Gastroesophageal sphincter (tissue), 4 donors: ENCODE measurements at regions not wholly inside any gene's neighbourhood (a gene's known extent, or its start where the extent isn't known, plus 50 kb on each side); places are given as distances from the start of the nearest gene placed in this dataset.

ENCODE experiments used
- ATAC-seq: fragments of 150-250 bp; one replicate; pipeline ENCODE4 v1.9.1; 2016; ENCODE audit warnings: mild to moderate bottlenecking, moderate library complexity
- H3K27ac ChIP-seq, 4 donors: fragments of 200-600 bp; sonication (generic) in 3 of 4; 1 replicate in 3 of 4; 2 replicates in 1 of 4; pipeline ENCODE4 v1.5.1; 2016 to 2019
- H3K27me3 ChIP-seq: fragments of 200-600 bp; sonication (generic); one replicate; pipeline ENCODE4 v1.5.1; 2019
- H3K36me3 ChIP-seq, 2 donors: fragments of 200-600 bp; sonication (generic); one replicate each; pipeline ENCODE4 v1.5.1; 2019; ENCODE audit warnings: control low read depth in 1 of 2
- H3K4me1 ChIP-seq, 3 donors: fragments of 200-600 bp; sonication (generic); 1 replicate in 2 of 3; 2 replicates in 1 of 3; pipeline ENCODE4 v1.5.1; 2016 to 2019; ENCODE audit warnings: control low read depth in 2 of 3
- H3K4me3 ChIP-seq, 2 donors: fragments of 200-600 bp; sonication (generic); one replicate each; pipeline ENCODE4 v1.5.1; 2019; ENCODE audit warnings: mild to moderate bottlenecking in 1 of 2, moderate library complexity in 1 of 2
- H3K9me3 ChIP-seq, 3 donors: fragments of 200-600 bp; sonication (generic); one replicate each; pipeline ENCODE4 v1.5.1; 2017 to 2019; ENCODE audit warnings: control low read depth in 2 of 3
- EP300 ChIP-seq: sonication (generic); formaldehyde crosslinking; IDR thresholded peaks from one replicate; pipeline ENCODE4 v1.6.1; 2017; ENCODE audit warnings: antibody characterized with exemption, mild to moderate bottlenecking
- POLR2A ChIP-seq, 2 donors: fragments of 450-650 bp; IDR thresholded peaks; one replicate each; pipeline ENCODE4 v1.6.1; 2017; ENCODE audit warnings: antibody characterized with exemption in 2 of 2, mild to moderate bottlenecking in 2 of 2, moderate library complexity in 1 of 2
- POLR2AphosphoS5 ChIP-seq: sonication (generic); formaldehyde crosslinking; IDR thresholded peaks from one replicate; pipeline ENCODE4 v1.6.1; 2017; ENCODE audit warnings: antibody characterized with exemption
- WGBS, 2 donors: methylation state at CpG; one replicate each; pipeline ENCODE4 v1.1.5; 2018; ENCODE audit warnings: low coverage in 1 of 2; 5-methylcytosine and 5-hydroxymethylcytosine counted together
- TF ChIP-seq, protein P1 (sequence below), 4 experiments: fragments of 200-600 bp in 2 of 4; fragments of 450-650 bp in 2 of 4; sonication (generic) in 1 of 4; IDR thresholded peaks; one replicate each; pipeline ENCODE4 v1.5.1; 2017 to 2019; ENCODE audit warnings: antibody characterized with exemption in 4 of 4, mild to moderate bottlenecking in 2 of 4, moderate library complexity in 2 of 4

DNA sequence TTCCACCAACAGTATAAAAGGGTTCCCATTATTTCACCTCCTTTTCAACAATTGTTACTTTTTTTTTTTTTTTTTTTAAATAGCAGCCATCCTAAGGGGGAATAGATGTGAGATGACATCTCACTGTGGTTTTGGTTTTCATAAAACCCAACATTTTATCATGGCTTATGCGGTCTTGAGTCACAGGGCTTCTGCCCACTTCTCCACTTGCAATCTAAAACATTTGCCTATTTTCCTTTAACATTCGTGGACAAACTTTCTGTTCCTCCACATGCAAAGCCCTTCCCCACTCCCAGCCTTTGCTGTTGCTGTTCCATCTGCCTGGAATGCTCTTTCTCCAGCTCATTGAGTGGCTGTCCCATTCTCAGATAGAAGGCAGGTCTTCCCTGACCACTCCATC, 239.7 kb upstream of the KCNK2 start:
- no peaks in the 10 kb centered on the region for H3K9me3 ChIP-seq
- WGBS, 2 donors = 57 to 89% methylated on average over 2 of the region's 2 CpGs
- H3K4me1 ChIP-seq = no peaks in the 10 kb centered on the region
- TF ChIP-seq EP300 (no peak), POLR2A (IDR thresholded peaks at IDR 0.05) (no peak), POLR2AphosphoS5 (no peak)
- TF ChIP-seq, protein P1, sequence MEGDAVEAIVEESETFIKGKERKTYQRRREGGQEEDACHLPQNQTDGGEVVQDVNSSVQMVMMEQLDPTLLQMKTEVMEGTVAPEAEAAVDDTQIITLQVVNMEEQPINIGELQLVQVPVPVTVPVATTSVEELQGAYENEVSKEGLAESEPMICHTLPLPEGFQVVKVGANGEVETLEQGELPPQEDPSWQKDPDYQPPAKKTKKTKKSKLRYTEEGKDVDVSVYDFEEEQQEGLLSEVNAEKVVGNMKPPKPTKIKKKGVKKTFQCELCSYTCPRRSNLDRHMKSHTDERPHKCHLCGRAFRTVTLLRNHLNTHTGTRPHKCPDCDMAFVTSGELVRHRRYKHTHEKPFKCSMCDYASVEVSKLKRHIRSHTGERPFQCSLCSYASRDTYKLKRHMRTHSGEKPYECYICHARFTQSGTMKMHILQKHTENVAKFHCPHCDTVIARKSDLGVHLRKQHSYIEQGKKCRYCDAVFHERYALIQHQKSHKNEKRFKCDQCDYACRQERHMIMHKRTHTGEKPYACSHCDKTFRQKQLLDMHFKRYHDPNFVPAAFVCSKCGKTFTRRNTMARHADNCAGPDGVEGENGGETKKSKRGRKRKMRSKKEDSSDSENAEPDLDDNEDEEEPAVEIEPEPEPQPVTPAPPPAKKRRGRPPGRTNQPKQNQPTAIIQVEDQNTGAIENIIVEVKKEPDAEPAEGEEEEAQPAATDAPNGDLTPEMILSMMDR (IDR thresholded peaks at IDR 0.05) = no peak
- H3K4me3 ChIP-seq = no peak overlapping the region
- no peak overlapping the region for H3K27ac ChIP-seq
- peaks cover 9% of the 10 kb centered on the region for H3K27me3 ChIP-seq
- H3K36me3 ChIP-seq = no peaks in the 10 kb centered on the region
- ATAC-seq = no peak

DNA sequence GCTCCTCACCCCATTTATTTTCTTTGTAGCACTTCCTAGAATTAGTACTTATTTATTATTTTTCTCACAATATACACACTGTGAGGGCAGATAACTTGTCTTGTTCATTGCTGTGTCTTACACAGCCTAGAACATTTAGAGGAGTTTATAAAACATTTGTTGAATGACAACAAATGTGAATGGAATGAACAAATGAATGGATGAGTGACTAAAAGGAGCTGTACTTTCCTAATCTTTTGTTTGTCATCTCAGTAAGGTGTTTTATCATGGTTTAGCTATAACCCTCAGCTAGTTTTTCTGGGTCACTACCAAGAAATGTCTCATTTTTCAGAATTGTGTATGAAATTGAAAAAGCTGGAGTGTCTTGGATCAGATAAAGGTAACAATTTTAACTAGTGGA, 239.3 kb upstream of the KCNK2 start:
- no peak overlapping the region for H3K4me3 ChIP-seq
- H3K36me3 ChIP-seq = no peaks in the 10 kb centered on the region
- no peaks in the 10 kb centered on the region for H3K4me1 ChIP-seq
- H3K27ac ChIP-seq = no peak overlapping the region
- no peak for ATAC-seq
- H3K27me3 ChIP-seq = peaks cover 9% of the 10 kb centered on the region
- TF ChIP-seq POLR2AphosphoS5 (no peak), EP300 (no peak), POLR2A (IDR thresholded peaks at IDR 0.05) (no peak)
- TF ChIP-seq, protein P1 (IDR thresholded peaks at IDR 0.05) = no peak
- no peaks in the 10 kb centered on the region for H3K9me3 ChIP-seq

DNA sequence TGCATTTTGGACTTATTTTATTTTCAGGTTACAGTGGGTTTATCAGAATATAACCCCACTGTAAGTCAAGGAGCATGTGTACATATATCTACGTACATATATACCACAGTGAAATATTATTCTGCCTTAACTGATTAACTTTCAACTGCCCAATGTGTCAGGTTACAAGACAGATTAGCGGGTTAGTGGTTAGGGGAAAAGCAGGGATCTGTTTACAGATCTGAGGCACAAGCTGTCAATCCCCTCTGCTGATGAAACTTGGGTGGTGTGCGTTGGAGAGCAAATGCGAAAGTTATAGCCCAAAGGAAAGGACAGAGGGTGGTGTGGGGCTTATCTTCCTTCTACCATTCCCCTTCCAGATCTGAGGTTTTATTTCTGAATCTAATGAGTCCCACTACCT, 238.2 kb upstream of the KCNK2 start:
- 43 to 49% methylated on average over 4 of the region's 4 CpGs for WGBS, 2 donors
- no peaks in the 10 kb centered on the region for H3K4me1 ChIP-seq
- no peaks in the 10 kb centered on the region for H3K36me3 ChIP-seq
- no peak overlapping the region for H3K4me3 ChIP-seq
- H3K27me3 ChIP-seq = peaks cover 9% of the 10 kb centered on the region
- no peak overlapping the region for H3K27ac ChIP-seq
- no peak for TF ChIP-seq POLR2AphosphoS5
- no peaks in the 10 kb centered on the region for H3K9me3 ChIP-seq
- ATAC-seq = no peak

DNA sequence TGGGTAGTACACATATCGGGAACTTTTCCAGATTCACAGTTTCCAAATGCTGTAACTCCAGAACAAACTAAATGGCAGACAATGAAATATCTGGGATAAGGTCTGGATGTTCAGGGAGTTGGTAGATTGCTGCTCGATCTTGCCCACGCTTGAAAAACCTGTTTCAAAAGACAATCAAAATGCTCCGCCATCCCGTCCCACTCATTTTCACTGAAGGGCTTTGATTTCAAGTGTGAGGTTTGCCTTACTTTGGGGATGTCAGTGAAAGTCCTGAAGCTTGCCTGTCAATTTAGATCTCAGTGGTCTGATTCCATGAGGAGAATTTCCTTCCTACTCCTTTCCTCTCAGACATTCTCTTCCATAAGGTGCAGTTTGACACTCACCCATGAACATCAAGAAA, 236.3 kb upstream of the KCNK2 start:
- H3K36me3 ChIP-seq = no peaks in the 10 kb centered on the region
- H3K9me3 ChIP-seq = peaks cover 0 to 14% (median 0%) of the 10 kb centered on the region in 3 donors
- no peak overlapping the region for H3K27ac ChIP-seq
- ATAC-seq = no peak
- 85% methylated on average over 5 of the region's 5 CpGs for WGBS, 2 donors
- no peaks in the 10 kb centered on the region for H3K4me1 ChIP-seq
- TF ChIP-seq EP300 (no peak), POLR2AphosphoS5 (no peak), POLR2A (IDR thresholded peaks at IDR 0.05) (no peak)
- TF ChIP-seq, protein P1 (IDR thresholded peaks at IDR 0.05) = no peak
- peaks cover 9% of the 10 kb centered on the region for H3K27me3 ChIP-seq
- H3K4me3 ChIP-seq = no peak overlapping the region

DNA sequence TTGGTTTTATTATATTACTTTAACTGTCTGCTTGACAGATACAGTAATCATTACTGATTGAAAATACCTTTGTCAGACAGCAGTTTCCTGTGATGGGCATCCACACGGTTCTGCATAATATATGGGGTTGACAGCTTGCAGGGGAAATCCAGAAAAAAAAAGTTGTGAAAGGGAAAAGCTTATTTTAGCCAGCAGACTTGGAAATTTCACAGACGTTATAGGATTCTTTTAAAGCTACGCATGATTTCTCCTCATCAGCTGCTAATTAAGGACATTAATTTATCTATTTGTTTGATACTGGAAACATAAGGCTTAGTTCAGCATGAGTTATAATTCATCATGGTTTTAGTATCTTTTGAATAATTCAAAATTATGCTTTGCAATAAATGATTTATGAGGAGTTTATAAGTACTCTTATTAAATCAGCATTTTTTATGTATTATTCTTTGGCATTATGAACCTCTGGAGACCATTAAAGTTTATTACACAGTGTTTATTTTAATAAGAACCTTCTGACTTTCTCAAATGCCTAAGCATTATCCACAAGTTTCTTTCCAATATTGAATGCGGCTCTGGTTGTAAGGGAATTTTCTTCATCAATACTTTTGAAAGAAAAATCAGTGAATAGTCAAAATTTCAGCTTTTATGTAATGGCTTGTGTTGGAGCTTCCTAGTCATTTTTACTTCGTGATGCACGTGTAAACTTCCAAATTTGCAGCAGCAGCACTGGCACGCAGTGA, 235.3 kb upstream of the KCNK2 start:
- no peaks in the 10 kb centered on the region for H3K4me1 ChIP-seq
- 13 to 24% methylated on average over 5 to 7 of the region's 7 CpGs for WGBS, 2 donors

More for the DNA sequence above, 235.3 kb upstream of the KCNK2 start:
- Histone ChIP-seq H3K27me3 (peaks cover 9% of the 10 kb centered on the region), H3K36me3 (no peaks in the 10 kb centered on the region), H3K4me3 (no peak overlapping the region), H3K27ac (no peak overlapping the region), H3K9me3 (peaks cover 0 to 14% (median 0%) of the 10 kb centered on the region in 3 donors)
- no peak for ATAC-seq
- TF ChIP-seq, protein P1 (IDR thresholded peaks at IDR 0.05) = no peak
- TF ChIP-seq EP300 = no peak
- no peak for TF ChIP-seq POLR2AphosphoS5
- no peak for TF ChIP-seq POLR2A (IDR thresholded peaks at IDR 0.05)
